GM10266 (cell line): ENCODE measurements at regions not wholly inside any gene's neighbourhood (a gene's known extent, or its start where the extent isn't known, plus 50 kb on each side); places are given as distances from the start of the nearest gene placed in this dataset.

Experiments
- DNase-seq: peaks from one replicate; pipeline ENCODE4 v3.0.0; 2012; ENCODE audit errors: extremely low spot score
- CTCF ChIP-seq: IDR thresholded peaks from 2 replicates; pipeline ENCODE4 v1.5.1; 2012; ENCODE audit warnings: mild to moderate bottlenecking, low read depth; ENCODE audit not compliant: control insufficient read depth, insufficient read depth; ENCODE audit errors: missing control alignments

- DNase-seq = no peak
- no peak for TF ChIP-seq CTCF
Observed at GRCh38 chr11:103699216-103699615, 337.2 kb upstream of the DDI1 start.

- no peak for TF ChIP-seq CTCF
- no peak for DNase-seq
Observed at GRCh38 chr11:103699656-103700055, 336.8 kb upstream of the DDI1 start.

- no peak for DNase-seq
- no peak for TF ChIP-seq CTCF
Observed at GRCh38 chr11:103700622-103701021, 335.8 kb upstream of the DDI1 start.

GRCh38 chr11:103703437-103703836 is 333.0 kb upstream of the DDI1 start:
- TF ChIP-seq CTCF = no peak
- DNase-seq = no peak

- no peak for TF ChIP-seq CTCF
- no peak for DNase-seq
Observed at GRCh38 chr11:103703954-103704353, 332.5 kb upstream of the DDI1 start.

GRCh38 chr11:103705642-103706041 is 330.8 kb upstream of the DDI1 start:
- no peak for TF ChIP-seq CTCF
- DNase-seq = no peak

GRCh38 chr11:103709371-103709770 is 327.1 kb upstream of the DDI1 start:
- TF ChIP-seq CTCF = no peak
- no peak for DNase-seq
